ENCODE measurements at regions not wholly inside any gene's neighbourhood (a gene's known extent, or its start where the extent isn't known, plus 50 kb on each side); places are given as distances from the start of the nearest gene placed in this dataset.

DNA sequence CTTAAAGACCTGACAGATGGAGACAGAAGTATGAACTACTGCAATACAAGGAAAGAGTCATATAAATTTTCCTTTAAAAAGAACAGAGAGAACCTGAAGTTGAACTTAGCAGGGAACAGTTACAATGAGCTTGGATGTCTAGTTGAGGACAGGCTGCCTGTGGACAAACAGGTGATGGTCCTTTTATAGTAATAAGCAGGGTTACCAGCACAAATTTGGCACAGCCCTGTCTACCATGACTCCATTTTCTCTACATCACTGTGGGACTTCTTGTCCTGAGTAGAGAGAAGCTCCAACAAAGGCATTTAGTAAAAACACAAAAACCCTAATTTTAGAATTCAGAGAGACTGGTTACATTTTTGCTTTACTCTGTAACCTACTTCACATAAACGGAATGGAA, 448.1 kb downstream of the PLCL1 start:
- no peak for DNase-seq
- Histone ChIP-seq H3K36me3 (ENCODE audit: control insufficient read depth in 4 of 4, insufficient read depth in 4 of 4, low read length in 4 of 4) (no peaks in the 10 kb centered on the region), H3K9ac (ENCODE audit: insufficient read depth in 1 of 2, low read length in 2 of 2) (no peak overlapping the region), H3K9me3 (ENCODE audit: control insufficient read depth in 4 of 4, insufficient read depth in 3 of 4, low read length in 3 of 4) (no peaks in the 10 kb centered on the region), H3K4me1 (ENCODE audit: control insufficient read depth in 5 of 5, insufficient read depth in 5 of 5, low read length in 5 of 5) (peaks cover 0 to 2% (median 0%) of the 10 kb centered on the region in 5 donors), H3K4me3 (no peak overlapping the region), H3K27ac (ENCODE audit: low read depth in 1 of 2, low read length in 1 of 2) (no peak overlapping the region), H3K27me3 (ENCODE audit: control insufficient read depth in 3 of 3, insufficient read depth in 3 of 3, low read length in 2 of 3) (no peaks in the 10 kb centered on the region)
- no peak for ATAC-seq (ENCODE audit: insufficient read depth, low FRiP score)
- 73 to 87% methylated on average over 1 of the region's 1 CpG for WGBS, 2 donors
- TF ChIP-seq, protein P1, sequence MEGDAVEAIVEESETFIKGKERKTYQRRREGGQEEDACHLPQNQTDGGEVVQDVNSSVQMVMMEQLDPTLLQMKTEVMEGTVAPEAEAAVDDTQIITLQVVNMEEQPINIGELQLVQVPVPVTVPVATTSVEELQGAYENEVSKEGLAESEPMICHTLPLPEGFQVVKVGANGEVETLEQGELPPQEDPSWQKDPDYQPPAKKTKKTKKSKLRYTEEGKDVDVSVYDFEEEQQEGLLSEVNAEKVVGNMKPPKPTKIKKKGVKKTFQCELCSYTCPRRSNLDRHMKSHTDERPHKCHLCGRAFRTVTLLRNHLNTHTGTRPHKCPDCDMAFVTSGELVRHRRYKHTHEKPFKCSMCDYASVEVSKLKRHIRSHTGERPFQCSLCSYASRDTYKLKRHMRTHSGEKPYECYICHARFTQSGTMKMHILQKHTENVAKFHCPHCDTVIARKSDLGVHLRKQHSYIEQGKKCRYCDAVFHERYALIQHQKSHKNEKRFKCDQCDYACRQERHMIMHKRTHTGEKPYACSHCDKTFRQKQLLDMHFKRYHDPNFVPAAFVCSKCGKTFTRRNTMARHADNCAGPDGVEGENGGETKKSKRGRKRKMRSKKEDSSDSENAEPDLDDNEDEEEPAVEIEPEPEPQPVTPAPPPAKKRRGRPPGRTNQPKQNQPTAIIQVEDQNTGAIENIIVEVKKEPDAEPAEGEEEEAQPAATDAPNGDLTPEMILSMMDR (IDR thresholded peaks at IDR 0.05; ENCODE audit: control extremely low read depth, extremely low read depth) = no peak

DNA sequence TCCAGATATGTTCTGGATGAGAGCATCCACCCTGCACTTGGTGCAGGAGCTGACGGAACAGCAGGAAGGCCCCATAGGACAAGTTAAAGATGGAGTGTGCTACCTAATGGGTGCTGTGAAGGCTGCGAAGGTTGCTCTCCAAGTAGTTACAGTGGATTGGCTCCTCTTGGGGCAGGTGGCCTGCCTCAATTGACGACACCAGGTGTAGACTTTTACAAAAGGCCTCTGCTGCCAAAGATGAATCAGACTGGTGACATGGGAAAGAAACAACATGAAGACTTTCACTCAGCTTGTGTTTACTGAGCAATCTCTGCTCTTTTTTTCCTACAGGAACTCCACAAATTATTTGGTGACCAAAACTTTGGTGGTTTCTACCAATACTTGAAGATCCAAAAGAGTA, 437.7 kb downstream of the PLCL1 start:
- TF ChIP-seq, protein P1 (IDR thresholded peaks at IDR 0.05; ENCODE audit: control extremely low read depth, extremely low read depth) = no peak
- ATAC-seq (ENCODE audit: insufficient read depth, low FRiP score) = no peak
- no peaks in the 10 kb centered on the region for H3K36me3 ChIP-seq (ENCODE audit: control insufficient read depth in 4 of 4, insufficient read depth in 4 of 4, low read length in 4 of 4)
- WGBS, 2 donors = 85 to 88% methylated on average over 3 of the region's 3 CpGs
- no peak overlapping the region for H3K9ac ChIP-seq (ENCODE audit: insufficient read depth in 1 of 2, low read length in 2 of 2)
- H3K4me1 ChIP-seq (ENCODE audit: control insufficient read depth in 5 of 5, insufficient read depth in 5 of 5, low read length in 5 of 5) = no peaks in the 10 kb centered on the region
- no peak overlapping the region for H3K27ac ChIP-seq (ENCODE audit: low read depth in 1 of 2, low read length in 1 of 2)
- DNase-seq = no peak
- no peaks in the 10 kb centered on the region for H3K27me3 ChIP-seq (ENCODE audit: control insufficient read depth in 3 of 3, insufficient read depth in 3 of 3, low read length in 2 of 3)
- no peaks in the 10 kb centered on the region for H3K9me3 ChIP-seq (ENCODE audit: control insufficient read depth in 4 of 4, insufficient read depth in 3 of 4, low read length in 3 of 4)
- no peak overlapping the region for H3K4me3 ChIP-seq

DNA sequence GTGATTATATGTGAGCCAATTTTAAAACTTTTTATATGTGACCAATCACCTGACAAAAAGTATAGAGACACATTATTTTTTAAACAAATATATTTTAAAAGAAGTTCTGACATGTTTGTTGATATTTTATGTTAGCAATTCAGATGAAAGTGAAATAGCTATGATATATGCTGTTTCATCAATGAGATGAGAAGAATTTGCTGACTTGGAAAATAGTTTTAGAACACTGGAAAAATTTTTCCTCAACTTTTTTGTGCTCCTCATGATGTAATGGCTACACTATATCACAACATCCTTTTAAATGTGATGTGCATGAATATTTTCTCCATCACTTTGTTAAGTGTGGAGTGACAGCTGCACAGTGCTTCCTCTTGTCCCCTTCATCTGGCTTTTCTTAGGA, 434.0 kb downstream of the PLCL1 start:
- no peak for DNase-seq
- Histone ChIP-seq H3K4me3 (no peak overlapping the region), H3K9ac (ENCODE audit: insufficient read depth in 1 of 2, low read length in 2 of 2) (no peak overlapping the region), H3K4me1 (ENCODE audit: control insufficient read depth in 5 of 5, insufficient read depth in 5 of 5, low read length in 5 of 5) (no peaks in the 10 kb centered on the region), H3K27ac (ENCODE audit: low read depth in 1 of 2, low read length in 1 of 2) (no peak overlapping the region), H3K27me3 (ENCODE audit: control insufficient read depth in 3 of 3, insufficient read depth in 3 of 3, low read length in 2 of 3) (no peaks in the 10 kb centered on the region), H3K36me3 (ENCODE audit: control insufficient read depth in 4 of 4, insufficient read depth in 4 of 4, low read length in 4 of 4) (no peaks in the 10 kb centered on the region), H3K9me3 (ENCODE audit: control insufficient read depth in 4 of 4, insufficient read depth in 3 of 4, low read length in 3 of 4) (no peaks in the 10 kb centered on the region)
- TF ChIP-seq, protein P1 (IDR thresholded peaks at IDR 0.05; ENCODE audit: control extremely low read depth, extremely low read depth) = no peak
- no peak for ATAC-seq (ENCODE audit: insufficient read depth, low FRiP score)

DNA sequence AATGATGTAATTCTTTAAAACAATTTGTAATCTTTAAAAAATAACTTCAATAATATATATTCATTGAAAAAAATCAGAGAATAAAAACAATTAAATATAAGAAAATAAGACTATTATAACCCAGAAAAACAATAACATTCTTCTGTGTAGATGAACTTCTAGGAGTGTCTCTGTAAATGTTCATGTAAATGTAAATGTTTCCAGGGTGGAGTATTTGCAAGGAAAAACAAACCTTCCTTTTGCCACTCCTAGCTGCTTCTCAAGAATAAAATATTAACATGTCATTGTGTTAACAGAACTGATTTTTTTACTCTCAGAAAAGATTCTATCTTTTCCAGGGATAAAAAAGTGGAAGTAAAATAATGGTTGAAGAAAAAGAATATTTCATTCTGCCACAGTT, 431.9 kb downstream of the PLCL1 start:
- no peaks in the 10 kb centered on the region for H3K36me3 ChIP-seq (ENCODE audit: control insufficient read depth in 4 of 4, insufficient read depth in 4 of 4, low read length in 4 of 4)
- no peak for ATAC-seq (ENCODE audit: insufficient read depth, low FRiP score)
- TF ChIP-seq, protein P1 (IDR thresholded peaks at IDR 0.05; ENCODE audit: control extremely low read depth, extremely low read depth) = no peak
- H3K4me3 ChIP-seq = no peak overlapping the region
- no peaks in the 10 kb centered on the region for H3K27me3 ChIP-seq (ENCODE audit: control insufficient read depth in 3 of 3, insufficient read depth in 3 of 3, low read length in 2 of 3)
- H3K4me1 ChIP-seq (ENCODE audit: control insufficient read depth in 5 of 5, insufficient read depth in 5 of 5, low read length in 5 of 5) = no peaks in the 10 kb centered on the region
- no peak overlapping the region for H3K9ac ChIP-seq (ENCODE audit: insufficient read depth in 1 of 2, low read length in 2 of 2)
- no peak for DNase-seq
- no peaks in the 10 kb centered on the region for H3K9me3 ChIP-seq (ENCODE audit: control insufficient read depth in 4 of 4, insufficient read depth in 3 of 4, low read length in 3 of 4)
- H3K27ac ChIP-seq (ENCODE audit: low read depth in 1 of 2, low read length in 1 of 2) = no peak overlapping the region
